Transverse colon (tissue), 4 donors: ENCODE measurements at regions not wholly inside any gene's neighbourhood (a gene's known extent, or its start where the extent isn't known, plus 50 kb on each side); places are given as distances from the start of the nearest gene placed in this dataset.

Source experiments
- DNase-seq: peaks from one replicate; pipeline ENCODE4 v3.0.0-alpha.2; 2019
- H3K27ac ChIP-seq, 4 donors: fragments of 200-600 bp; sonication (generic); 2 replicates each; pipeline ENCODE4 v1.5.1; 2016 to 2018; ENCODE audit warnings: inconsistent platforms in 4 of 4
- H3K27me3 ChIP-seq: fragments of 200-600 bp; sonication (generic); 2 replicates; pipeline ENCODE4 v1.5.1; 2017; ENCODE audit warnings: inconsistent platforms
- H3K36me3 ChIP-seq, 4 donors: fragments of 200-600 bp; sonication (generic); 2 replicates each; pipeline ENCODE4 v1.5.1; 2017 to 2019; ENCODE audit warnings: inconsistent platforms in 4 of 4
- H3K4me1 ChIP-seq, 4 donors: fragments of 200-600 bp; sonication (generic); 2 replicates each; pipeline ENCODE4 v1.5.1; 2017 to 2020; ENCODE audit warnings: inconsistent platforms in 4 of 4
- H3K4me3 ChIP-seq, 4 donors: fragments of 200-600 bp; sonication (generic); 1 replicate in 1 of 4; 2 replicates in 3 of 4; pipeline versions ENCODE4 v1.5.1 to v1.6.1; 2017 to 2019; ENCODE audit warnings: inconsistent platforms in 4 of 4
- H3K9me3 ChIP-seq, 2 donors: fragments of 200-600 bp; sonication (generic); 2 replicates each; pipeline ENCODE4 v1.5.1; 2017 to 2019; ENCODE audit warnings: inconsistent platforms in 2 of 2
- EP300 ChIP-seq: sonication (generic); formaldehyde crosslinking; IDR thresholded peaks from one replicate; pipeline ENCODE4 v1.6.1; 2017; ENCODE audit warnings: antibody characterized with exemption, low read depth
- POLR2A ChIP-seq: fragments of 450-650 bp; IDR thresholded peaks from one replicate; pipeline ENCODE4 v1.6.1; 2016; ENCODE audit warnings: antibody characterized with exemption, mild to moderate bottlenecking, moderate library complexity
- POLR2AphosphoS5 ChIP-seq, 3 donors: sonication (generic); formaldehyde crosslinking; IDR thresholded peaks; one replicate each; pipeline ENCODE4 v1.6.1; 2016; ENCODE audit warnings: antibody characterized with exemption in 3 of 3
- WGBS, 2 donors: methylation state at CpG; one replicate each; pipeline ENCODE4 v1.1.5; 2018; ENCODE audit warnings: low coverage in 1 of 2; 5-methylcytosine and 5-hydroxymethylcytosine counted together
- in situ Hi-C, 4 donors: fragments of 200-750 bp; cut with MboI; loops; one replicate each; pipeline versions ENCODE4 v1.15.0 to v1.15.1; 2017; ENCODE audit warnings: low sequenced_read_pairs in 3 of 4, low pct_ligation_motif_present in 1 of 4, low pct_unique_long_range_greater_than_20kb in 1 of 4
- intact Hi-C: fragments of 100-400 bp; cut with DNase I; formaldehyde crosslinking; loops from one replicate; pipeline ENCODE4 v1.15.1; 2023; ENCODE audit warnings: low total_unique reads
- TF ChIP-seq, protein P1 (sequence below), 5 experiments: fragments of 200-600 bp in 3 of 5; fragments of 450-650 bp in 2 of 5; sonication (generic) in 3 of 5; IDR thresholded peaks; 1 replicate in 2 of 5; 2 replicates in 3 of 5; pipeline ENCODE4 v1.5.1; 2016 to 2017; ENCODE audit warnings: antibody characterized with exemption in 5 of 5, inconsistent platforms in 3 of 5, mild to moderate bottlenecking in 2 of 5, moderate library complexity in 1 of 5

DNA sequence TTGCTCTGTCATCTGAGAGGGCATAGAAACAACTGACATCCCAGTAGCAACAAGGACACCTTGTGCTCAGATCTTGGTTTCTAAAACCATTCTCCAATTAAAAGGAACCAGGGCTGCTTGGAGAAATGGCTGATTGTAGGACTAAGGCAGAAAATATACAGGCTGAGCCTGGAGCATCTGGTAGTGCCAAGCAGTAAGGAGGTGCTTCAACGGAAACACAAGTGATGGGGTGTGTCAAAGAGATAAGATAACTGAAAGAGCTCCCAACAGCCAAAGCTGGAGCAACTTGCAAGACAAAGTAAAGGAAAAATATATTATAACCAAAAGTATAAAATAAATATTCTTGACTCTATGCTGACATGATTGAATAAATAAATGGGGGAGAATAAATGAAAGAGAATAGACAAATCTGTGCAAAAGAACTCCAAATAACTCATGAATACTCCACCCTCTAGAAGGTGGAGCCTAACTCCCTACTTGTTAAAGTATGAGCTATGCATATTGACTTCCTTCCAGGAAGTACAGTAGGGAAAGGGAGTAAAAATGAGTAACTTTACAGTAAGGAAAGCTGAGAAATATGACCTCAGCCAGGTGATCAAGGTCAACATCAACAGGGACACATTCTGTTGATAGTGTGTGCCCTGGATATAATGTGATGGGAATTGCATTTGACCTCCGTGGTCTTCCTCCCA lies 162.4 kb downstream of the NOC3L start:
- H3K27me3 ChIP-seq, result no peaks in the 10 kb centered on the region
- 67 to 69% methylated on average over 1 to 2 of the region's 2 CpGs for WGBS, 2 donors
- H3K4me3 ChIP-seq, result no peak overlapping the region
- no peak overlapping the region for H3K27ac ChIP-seq
- in situ Hi-C loops (no loop called here), intact Hi-C loops (no loop called here)
- no peaks in the 10 kb centered on the region for H3K9me3 ChIP-seq
- TF ChIP-seq POLR2AphosphoS5 (IDR thresholded peaks at IDR 0.05) (no peak), POLR2A (no peak), EP300 (no peak)
- TF ChIP-seq, protein P1, sequence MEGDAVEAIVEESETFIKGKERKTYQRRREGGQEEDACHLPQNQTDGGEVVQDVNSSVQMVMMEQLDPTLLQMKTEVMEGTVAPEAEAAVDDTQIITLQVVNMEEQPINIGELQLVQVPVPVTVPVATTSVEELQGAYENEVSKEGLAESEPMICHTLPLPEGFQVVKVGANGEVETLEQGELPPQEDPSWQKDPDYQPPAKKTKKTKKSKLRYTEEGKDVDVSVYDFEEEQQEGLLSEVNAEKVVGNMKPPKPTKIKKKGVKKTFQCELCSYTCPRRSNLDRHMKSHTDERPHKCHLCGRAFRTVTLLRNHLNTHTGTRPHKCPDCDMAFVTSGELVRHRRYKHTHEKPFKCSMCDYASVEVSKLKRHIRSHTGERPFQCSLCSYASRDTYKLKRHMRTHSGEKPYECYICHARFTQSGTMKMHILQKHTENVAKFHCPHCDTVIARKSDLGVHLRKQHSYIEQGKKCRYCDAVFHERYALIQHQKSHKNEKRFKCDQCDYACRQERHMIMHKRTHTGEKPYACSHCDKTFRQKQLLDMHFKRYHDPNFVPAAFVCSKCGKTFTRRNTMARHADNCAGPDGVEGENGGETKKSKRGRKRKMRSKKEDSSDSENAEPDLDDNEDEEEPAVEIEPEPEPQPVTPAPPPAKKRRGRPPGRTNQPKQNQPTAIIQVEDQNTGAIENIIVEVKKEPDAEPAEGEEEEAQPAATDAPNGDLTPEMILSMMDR (IDR thresholded peaks at IDR 0.05), result no peak
- H3K4me1 ChIP-seq, result no peaks in the 10 kb centered on the region
- no peak for DNase-seq
- no peaks in the 10 kb centered on the region for H3K36me3 ChIP-seq

GRCh38 chr10:94205396-94205831 lies 157.3 kb downstream of the NOC3L start:
- Histone ChIP-seq H3K27me3 (no peaks in the 10 kb centered on the region), H3K4me3 (no peak overlapping the region), H3K9me3 (no peaks in the 10 kb centered on the region), H3K36me3 (no peaks in the 10 kb centered on the region), H3K4me1 (no peaks in the 10 kb centered on the region), H3K27ac (no peak overlapping the region)
- in situ Hi-C loops (no loop called here), intact Hi-C loops (no loop called here)
- DNase-seq, result peak; percentile 12
- no peak for TF ChIP-seq POLR2AphosphoS5 (IDR thresholded peaks at IDR 0.05)
- TF ChIP-seq, protein P1 (IDR thresholded peaks at IDR 0.05), result no peak
- no peak for TF ChIP-seq EP300
- TF ChIP-seq POLR2A, result no peak
- WGBS, 2 donors, result 65% methylated on average over 3 of the region's 3 CpGs; no CpG with 5 or more reads in 1 of the 2 donors

GRCh38 chr10:94206176-94206575 lies 156.6 kb downstream of the NOC3L start:
- DNase-seq, result no peak
- intact Hi-C loops, result no loop called here
- in situ Hi-C loops, result no loop called here
- Histone ChIP-seq H3K27ac (no peak overlapping the region), H3K4me3 (no peak overlapping the region), H3K36me3 (no peaks in the 10 kb centered on the region), H3K4me1 (no peaks in the 10 kb centered on the region), H3K9me3 (no peaks in the 10 kb centered on the region), H3K27me3 (no peaks in the 10 kb centered on the region)
- TF ChIP-seq POLR2AphosphoS5 (IDR thresholded peaks at IDR 0.05), result no peak
- TF ChIP-seq, protein P1 (IDR thresholded peaks at IDR 0.05), result no peak
- no peak for TF ChIP-seq EP300
- no peak for TF ChIP-seq POLR2A
- WGBS, 2 donors, result 77 to 81% methylated on average over 2 of the region's 2 CpGs

- Histone ChIP-seq H3K27ac (no peak overlapping the region), H3K27me3 (no peaks in the 10 kb centered on the region), H3K4me1 (no peaks in the 10 kb centered on the region), H3K9me3 (no peaks in the 10 kb centered on the region), H3K4me3 (no peak overlapping the region), H3K36me3 (no peaks in the 10 kb centered on the region)
- no peak for TF ChIP-seq POLR2A
- TF ChIP-seq POLR2AphosphoS5 (IDR thresholded peaks at IDR 0.05), result no peak
- no peak for TF ChIP-seq EP300
- TF ChIP-seq, protein P1 (IDR thresholded peaks at IDR 0.05), result no peak
- in situ Hi-C loops (no loop called here), intact Hi-C loops (no loop called here)
- no peak for DNase-seq
- 74% methylated on average over 1 of the region's 1 CpG; no CpG with 5 or more reads in 1 of the 2 donors for WGBS, 2 donors
Observed at GRCh38 chr10:94208315-94208714, 154.4 kb downstream of the NOC3L start.
